ENCODE measurements at regions not wholly inside any gene's neighbourhood (a gene's known extent, or its start where the extent isn't known, plus 50 kb on each side); places are given as distances from the start of the nearest gene placed in this dataset.

DNA sequence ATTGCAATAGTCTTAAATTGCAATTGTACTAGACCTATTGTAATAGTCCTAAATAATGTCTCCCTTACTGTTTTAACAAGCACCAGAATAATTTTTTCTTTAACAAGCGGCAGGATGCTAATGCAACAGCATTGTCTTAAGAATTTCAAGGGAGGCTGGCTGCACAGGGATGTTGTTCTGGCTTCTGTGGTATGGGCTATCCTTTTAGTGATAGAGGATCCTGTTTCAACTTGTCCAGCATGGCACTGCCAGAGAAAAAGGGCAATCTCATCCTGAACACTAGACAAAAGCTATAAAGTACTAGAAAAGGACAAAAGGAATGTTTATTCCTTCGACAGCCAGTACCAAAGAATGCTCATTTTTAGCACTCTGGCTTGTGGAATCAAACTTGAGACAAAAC lies 405.5 kb upstream of the ACTRT1 start:
- TF ChIP-seq, protein P1, sequence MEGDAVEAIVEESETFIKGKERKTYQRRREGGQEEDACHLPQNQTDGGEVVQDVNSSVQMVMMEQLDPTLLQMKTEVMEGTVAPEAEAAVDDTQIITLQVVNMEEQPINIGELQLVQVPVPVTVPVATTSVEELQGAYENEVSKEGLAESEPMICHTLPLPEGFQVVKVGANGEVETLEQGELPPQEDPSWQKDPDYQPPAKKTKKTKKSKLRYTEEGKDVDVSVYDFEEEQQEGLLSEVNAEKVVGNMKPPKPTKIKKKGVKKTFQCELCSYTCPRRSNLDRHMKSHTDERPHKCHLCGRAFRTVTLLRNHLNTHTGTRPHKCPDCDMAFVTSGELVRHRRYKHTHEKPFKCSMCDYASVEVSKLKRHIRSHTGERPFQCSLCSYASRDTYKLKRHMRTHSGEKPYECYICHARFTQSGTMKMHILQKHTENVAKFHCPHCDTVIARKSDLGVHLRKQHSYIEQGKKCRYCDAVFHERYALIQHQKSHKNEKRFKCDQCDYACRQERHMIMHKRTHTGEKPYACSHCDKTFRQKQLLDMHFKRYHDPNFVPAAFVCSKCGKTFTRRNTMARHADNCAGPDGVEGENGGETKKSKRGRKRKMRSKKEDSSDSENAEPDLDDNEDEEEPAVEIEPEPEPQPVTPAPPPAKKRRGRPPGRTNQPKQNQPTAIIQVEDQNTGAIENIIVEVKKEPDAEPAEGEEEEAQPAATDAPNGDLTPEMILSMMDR (IDR thresholded peaks at IDR 0.05), result no peak
- H3K36me3 ChIP-seq (ENCODE audit: control insufficient read depth, insufficient read depth, low read length), result no peaks in the 10 kb centered on the region
- no peak overlapping the region for H2AFZ ChIP-seq

DNA sequence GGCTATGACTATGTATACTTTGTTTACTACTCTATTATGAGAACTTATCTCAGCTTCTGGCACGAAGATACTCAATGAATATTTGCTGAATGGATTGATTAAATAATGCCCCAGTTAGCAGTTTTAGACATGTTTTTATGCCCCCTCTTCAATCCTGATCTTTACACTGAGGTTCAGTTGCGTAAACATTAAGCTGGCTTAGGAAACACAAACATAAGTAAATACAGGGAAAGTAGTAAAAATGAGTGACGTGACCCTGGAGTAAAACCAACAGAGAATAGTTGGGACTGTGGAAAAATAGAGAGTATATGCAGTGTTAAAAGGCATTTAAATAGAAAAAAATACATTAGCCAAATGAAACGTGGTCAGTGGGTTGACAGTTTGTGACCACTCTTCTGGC lies 387.0 kb upstream of the ACTRT1 start:
- Histone ChIP-seq H3K9me3 (ENCODE audit: control insufficient read depth, low read length) (no peaks in the 10 kb centered on the region), H3K4me1 (no peaks in the 10 kb centered on the region), H3K9ac (no peak overlapping the region), H3K27ac (no peak overlapping the region), H3K4me2 (ENCODE audit: low read length) (no peak overlapping the region), H3K27me3 (ENCODE audit: control insufficient read depth, insufficient read depth, low read length) (no peaks in the 10 kb centered on the region), H3K4me3 (ENCODE audit: low read depth, low read length) (no peak overlapping the region), H3K79me2 (no peaks in the 10 kb centered on the region), H2AFZ (no peak overlapping the region), H3K36me3 (ENCODE audit: control insufficient read depth, insufficient read depth, low read length) (no peaks in the 10 kb centered on the region)
- TF ChIP-seq, protein P1 (IDR thresholded peaks at IDR 0.05), result no peak

More for the DNA sequence above, 405.5 kb upstream of the ACTRT1 start:
- Histone ChIP-seq H3K27ac (no peak overlapping the region), H3K9ac (no peak overlapping the region), H3K79me2 (no peaks in the 10 kb centered on the region), H3K9me3 (ENCODE audit: control insufficient read depth, low read length) (no peaks in the 10 kb centered on the region), H3K27me3 (ENCODE audit: control insufficient read depth, insufficient read depth, low read length) (no peaks in the 10 kb centered on the region), H3K4me3 (ENCODE audit: low read depth, low read length) (no peak overlapping the region), H3K4me2 (ENCODE audit: low read length) (no peak overlapping the region), H3K4me1 (no peaks in the 10 kb centered on the region)

DNA sequence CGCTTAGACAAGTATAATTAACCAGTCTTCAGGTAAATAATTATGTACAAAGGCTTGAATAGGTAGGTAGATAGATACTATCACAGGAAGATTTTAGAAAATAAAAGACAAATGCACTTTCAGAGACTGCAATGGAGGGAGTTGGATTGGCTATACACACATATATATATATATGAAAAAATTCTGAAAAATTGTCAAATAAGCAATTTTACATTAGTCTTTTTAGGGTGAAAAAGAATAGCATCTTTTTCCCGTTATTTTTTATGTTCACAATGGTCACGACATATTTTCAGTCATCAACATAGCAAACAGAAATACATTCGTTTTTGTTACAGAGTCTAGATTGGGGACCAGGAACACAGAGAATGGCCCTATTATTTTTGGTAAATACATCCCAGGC lies 385.9 kb upstream of the ACTRT1 start:
- no peaks in the 10 kb centered on the region for H3K4me1 ChIP-seq

DNA sequence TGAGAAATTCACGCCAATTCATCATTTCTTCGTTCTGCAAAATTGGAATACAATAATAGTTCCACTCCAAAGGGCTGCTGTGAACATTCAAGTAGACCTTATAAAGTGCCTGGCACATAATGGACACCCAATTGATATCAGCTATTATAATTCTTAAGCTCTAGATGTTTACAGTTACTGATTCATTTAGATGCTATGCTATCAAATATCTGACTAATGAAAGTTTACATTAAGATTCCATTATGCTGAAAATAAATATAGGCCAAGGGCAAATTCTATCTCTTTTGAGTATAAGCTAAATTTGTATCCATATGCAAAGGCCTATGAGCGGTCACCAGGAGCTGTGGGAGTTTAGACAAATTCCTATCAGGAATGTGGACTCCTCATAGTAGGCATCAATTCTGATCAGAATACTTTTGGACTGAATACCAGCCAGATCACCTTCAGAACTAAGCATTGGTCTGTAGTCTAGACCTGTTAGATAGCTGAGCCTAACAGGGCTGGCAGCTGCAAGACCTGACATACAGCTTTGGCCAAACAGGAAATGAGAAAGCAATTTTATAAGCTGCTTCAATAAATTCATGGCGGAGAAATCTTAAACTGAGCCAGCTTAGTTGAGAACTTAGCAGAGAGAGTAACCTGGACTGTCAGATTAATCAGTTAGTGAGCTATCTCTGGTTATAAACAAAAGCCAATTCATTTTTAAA lies 384.3 kb upstream of the ACTRT1 start:
- H3K27ac ChIP-seq, result no peak overlapping the region
- TF ChIP-seq, protein P1 (IDR thresholded peaks at IDR 0.05), result no peak
- H3K27me3 ChIP-seq (ENCODE audit: control insufficient read depth, insufficient read depth, low read length), result no peaks in the 10 kb centered on the region
- H3K9me3 ChIP-seq (ENCODE audit: control insufficient read depth, low read length), result no peaks in the 10 kb centered on the region
- H3K4me2 ChIP-seq (ENCODE audit: low read length), result no peak overlapping the region
- H3K79me2 ChIP-seq, result no peaks in the 10 kb centered on the region
- no peaks in the 10 kb centered on the region for H3K36me3 ChIP-seq (ENCODE audit: control insufficient read depth, insufficient read depth, low read length)
- no peak overlapping the region for H2AFZ ChIP-seq
- no peaks in the 10 kb centered on the region for H3K4me1 ChIP-seq
- no peak overlapping the region for H3K4me3 ChIP-seq (ENCODE audit: low read depth, low read length)
- no peak overlapping the region for H3K9ac ChIP-seq

More for the DNA sequence above, 385.9 kb upstream of the ACTRT1 start:
- H3K9ac ChIP-seq, result no peak overlapping the region
- no peaks in the 10 kb centered on the region for H3K36me3 ChIP-seq (ENCODE audit: control insufficient read depth, insufficient read depth, low read length)
- TF ChIP-seq, protein P1 (IDR thresholded peaks at IDR 0.05), result no peak
- H3K9me3 ChIP-seq (ENCODE audit: control insufficient read depth, low read length), result no peaks in the 10 kb centered on the region
- H3K4me2 ChIP-seq (ENCODE audit: low read length), result no peak overlapping the region
- no peak overlapping the region for H3K27ac ChIP-seq
- no peaks in the 10 kb centered on the region for H3K27me3 ChIP-seq (ENCODE audit: control insufficient read depth, insufficient read depth, low read length)
- H2AFZ ChIP-seq, result no peak overlapping the region
- H3K79me2 ChIP-seq, result no peaks in the 10 kb centered on the region
- no peak overlapping the region for H3K4me3 ChIP-seq (ENCODE audit: low read depth, low read length)

DNA sequence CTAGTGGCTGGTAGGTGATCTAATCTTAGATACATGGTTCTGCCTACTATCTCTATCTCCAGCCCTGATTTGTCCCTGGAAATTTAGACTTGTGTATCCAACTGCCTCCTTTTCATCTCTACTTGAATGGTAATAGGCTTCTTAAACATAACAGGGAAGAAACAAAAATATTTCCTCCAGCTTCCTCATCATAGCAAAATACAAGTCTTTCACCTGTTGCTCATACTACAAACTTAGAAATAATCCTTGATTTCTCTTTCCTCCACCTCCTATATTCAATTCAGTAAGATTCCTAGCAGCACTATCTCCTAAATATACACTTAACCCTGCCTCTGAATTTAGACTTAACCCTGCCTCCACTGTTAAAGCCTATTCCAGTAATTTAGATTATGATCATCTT lies 373.3 kb upstream of the ACTRT1 start:
- Histone ChIP-seq H3K4me1 (no peaks in the 10 kb centered on the region), H3K27me3 (ENCODE audit: control insufficient read depth, insufficient read depth, low read length) (no peaks in the 10 kb centered on the region), H3K9me3 (ENCODE audit: control insufficient read depth, low read length) (no peaks in the 10 kb centered on the region), H3K36me3 (ENCODE audit: control insufficient read depth, insufficient read depth, low read length) (no peaks in the 10 kb centered on the region), H3K4me3 (ENCODE audit: low read depth, low read length) (no peak overlapping the region), H3K9ac (no peak overlapping the region), H3K4me2 (ENCODE audit: low read length) (no peak overlapping the region), H3K79me2 (no peaks in the 10 kb centered on the region), H3K27ac (no peak overlapping the region), H2AFZ (no peak overlapping the region)
- TF ChIP-seq, protein P1 (IDR thresholded peaks at IDR 0.05), result no peak

Measured in parathyroid adenoma (tissue), 2 donors.